Smooth muscle cell (in vitro differentiated cells): ENCODE measurements at regions not wholly inside any gene's neighbourhood (a gene's known extent, or its start where the extent isn't known, plus 50 kb on each side); places are given as distances from the start of the nearest gene placed in this dataset.

Experiments
- DNase-seq: peaks from one replicate; lab custom pipeline; 2025; ENCODE audit not compliant: unreplicated experiment; lab: John Stamatoyannopoulos, UW
- H2AFZ ChIP-seq: fragments of 200-600 bp; sonication (generic); 2 replicates; pipeline ENCODE4 v1.6.0; 2016; ENCODE audit warnings: antibody characterized with exemption, low read depth, mild to moderate bottlenecking
- H3F3A ChIP-seq: fragments of 200-600 bp; sonication (generic); 2 replicates; pipeline ENCODE4 v1.6.0; 2017; ENCODE audit warnings: antibody characterized with exemption, low read depth
- H3K27ac ChIP-seq: fragments of 200-600 bp; sonication (generic); 2 replicates; pipeline ENCODE4 v1.5.1; 2016; ENCODE audit warnings: low read depth, mild to moderate bottlenecking
- H3K27me3 ChIP-seq: fragments of 200-600 bp; sonication (generic); 2 replicates; pipeline ENCODE4 v1.6.1; 2016; ENCODE audit warnings: low read depth, mild to moderate bottlenecking
- H3K36me3 ChIP-seq: fragments of 200-600 bp; sonication (generic); 2 replicates; pipeline ENCODE4 v1.5.1; 2016; ENCODE audit warnings: low read depth
- H3K4me1 ChIP-seq: fragments of 200-600 bp; sonication (generic); 2 replicates; pipeline ENCODE4 v1.5.1; 2016; ENCODE audit warnings: low read depth
- H3K4me2 ChIP-seq: fragments of 200-600 bp; sonication (generic); 2 replicates; pipeline ENCODE4 v1.6.0; 2016; ENCODE audit warnings: mild to moderate bottlenecking
- H3K4me3 ChIP-seq: fragments of 200-600 bp; sonication (generic); 2 replicates; pipeline ENCODE4 v1.5.1; 2016; ENCODE audit warnings: mild to moderate bottlenecking
- H3K79me2 ChIP-seq: fragments of 200-600 bp; sonication (generic); 2 replicates; pipeline ENCODE4 v1.6.0; 2016; ENCODE audit warnings: low read depth, mild to moderate bottlenecking
- H3K9ac ChIP-seq: fragments of 200-600 bp; sonication (generic); 2 replicates; pipeline ENCODE4 v1.6.0; 2016; ENCODE audit warnings: low read depth
- H3K9me3 ChIP-seq: fragments of 200-600 bp; sonication (generic); replicated peaks from 2 replicates; pipeline ENCODE4 v1.5.1; 2016; ENCODE audit warnings: low read depth
- H4K20me1 ChIP-seq: fragments of 200-600 bp; sonication (generic); 2 replicates; pipeline ENCODE4 v1.6.0; 2016; ENCODE audit warnings: low read depth
- WGBS: methylation state at CpG from one replicate; pipeline ENCODE4 v1.1.7; 2016; ENCODE audit warnings: low lambda C conversion rate; 5-methylcytosine and 5-hydroxymethylcytosine counted together
- TF ChIP-seq, protein P1 (sequence below): fragments of 200-600 bp; sonication (generic); IDR thresholded peaks from 2 replicates; pipeline ENCODE4 v1.5.1; 2017; ENCODE audit warnings: borderline replicate concordance, mild to moderate bottlenecking, antibody characterized with exemption; ENCODE audit not compliant: insufficient read depth, poor library complexity, severe bottlenecking

DNA sequence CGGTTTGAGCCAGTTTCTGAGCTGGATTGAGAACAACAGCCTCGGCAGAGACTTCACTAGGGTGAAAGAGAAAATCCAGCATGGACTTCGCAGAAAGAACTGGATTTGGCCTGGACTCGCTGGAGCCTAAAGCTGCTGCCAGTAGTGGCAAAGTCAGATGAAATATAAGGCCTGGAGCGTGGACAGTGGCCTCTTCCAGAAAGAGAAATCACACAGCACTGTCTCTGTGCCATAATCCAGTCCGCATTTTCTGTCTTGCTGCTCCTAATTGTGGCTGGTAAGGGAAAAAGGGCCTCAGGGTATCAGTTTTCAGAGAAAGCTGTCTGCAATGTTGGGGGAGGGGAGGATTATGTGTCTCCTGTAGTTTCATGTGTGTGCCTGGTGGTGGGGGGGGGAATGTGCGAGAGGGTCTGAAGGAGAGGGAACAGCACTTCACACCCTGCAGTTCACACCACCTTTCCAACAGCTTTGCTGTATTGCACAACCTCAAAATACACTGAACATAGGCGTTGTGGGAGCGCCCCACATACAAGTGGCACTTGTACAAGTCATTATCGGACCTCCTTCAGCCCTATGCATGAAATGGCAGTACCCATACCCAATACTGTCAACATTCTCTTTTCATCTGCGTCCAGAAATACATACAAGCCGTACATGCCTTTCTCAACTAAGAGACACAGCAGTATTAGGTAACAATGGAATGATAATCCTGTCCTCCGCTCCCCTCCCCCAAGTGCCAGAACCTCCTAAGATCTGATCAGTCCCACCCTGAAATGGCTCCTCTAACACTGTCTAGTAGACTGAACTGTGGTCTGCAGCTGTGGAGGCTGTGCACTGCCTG lies 107.5 kb upstream of the ATF7IP start:
- no peaks in the 10 kb centered on the region for H4K20me1 ChIP-seq
- TF ChIP-seq, protein P1, sequence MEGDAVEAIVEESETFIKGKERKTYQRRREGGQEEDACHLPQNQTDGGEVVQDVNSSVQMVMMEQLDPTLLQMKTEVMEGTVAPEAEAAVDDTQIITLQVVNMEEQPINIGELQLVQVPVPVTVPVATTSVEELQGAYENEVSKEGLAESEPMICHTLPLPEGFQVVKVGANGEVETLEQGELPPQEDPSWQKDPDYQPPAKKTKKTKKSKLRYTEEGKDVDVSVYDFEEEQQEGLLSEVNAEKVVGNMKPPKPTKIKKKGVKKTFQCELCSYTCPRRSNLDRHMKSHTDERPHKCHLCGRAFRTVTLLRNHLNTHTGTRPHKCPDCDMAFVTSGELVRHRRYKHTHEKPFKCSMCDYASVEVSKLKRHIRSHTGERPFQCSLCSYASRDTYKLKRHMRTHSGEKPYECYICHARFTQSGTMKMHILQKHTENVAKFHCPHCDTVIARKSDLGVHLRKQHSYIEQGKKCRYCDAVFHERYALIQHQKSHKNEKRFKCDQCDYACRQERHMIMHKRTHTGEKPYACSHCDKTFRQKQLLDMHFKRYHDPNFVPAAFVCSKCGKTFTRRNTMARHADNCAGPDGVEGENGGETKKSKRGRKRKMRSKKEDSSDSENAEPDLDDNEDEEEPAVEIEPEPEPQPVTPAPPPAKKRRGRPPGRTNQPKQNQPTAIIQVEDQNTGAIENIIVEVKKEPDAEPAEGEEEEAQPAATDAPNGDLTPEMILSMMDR = no peak
- WGBS = 19% methylated on average over 13 of the region's 13 CpGs
- peak overlapping the region; percentile 99 for H3K27ac ChIP-seq
- H3K4me3 ChIP-seq = no peak overlapping the region
- peaks cover 30% of the 10 kb centered on the region for H3K4me1 ChIP-seq
- peak overlapping the region; percentile 20 for H3K4me2 ChIP-seq
- H3F3A ChIP-seq = peaks cover 45% of the 10 kb centered on the region
- DNase-seq = peak; percentile 65
- H3K27me3 ChIP-seq = no peaks in the 10 kb centered on the region
- no peaks in the 10 kb centered on the region for H3K36me3 ChIP-seq
- H2AFZ ChIP-seq = peak overlapping the region; percentile 53
- peak overlapping the region; percentile 64 for H3K9ac ChIP-seq
- no peaks in the 10 kb centered on the region for H3K79me2 ChIP-seq
- no peaks in the 10 kb centered on the region for H3K9me3 ChIP-seq

DNA sequence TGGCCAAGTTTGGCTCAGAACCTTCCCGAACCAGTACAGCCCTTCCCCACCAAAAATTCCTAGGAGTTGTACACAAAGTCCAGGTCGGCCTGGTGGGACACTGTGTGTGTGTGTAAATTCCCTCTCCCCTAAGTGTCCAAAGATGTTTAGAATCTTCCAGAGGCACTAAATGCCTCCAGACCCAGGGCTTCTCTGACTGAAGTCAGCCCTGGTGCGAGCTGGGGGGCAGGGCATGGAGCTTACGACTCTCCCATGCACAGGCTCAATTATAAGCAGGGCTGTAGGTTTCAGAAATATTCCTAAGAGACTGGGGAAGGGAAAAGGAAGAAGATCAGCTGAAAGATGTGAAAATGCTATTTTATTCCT lies 106.9 kb upstream of the ATF7IP start:
- Histone ChIP-seq H2AFZ (peak overlapping the region; percentile 53), H3K4me2 (peak overlapping the region; percentile 20), H3K27ac (peak overlapping the region; percentile 99), H3K27me3 (no peaks in the 10 kb centered on the region), H3K9ac (peak overlapping the region; percentile 29), H3F3A (peaks cover 45% of the 10 kb centered on the region), H4K20me1 (no peaks in the 10 kb centered on the region), H3K4me3 (no peak overlapping the region), H3K36me3 (no peaks in the 10 kb centered on the region), H3K9me3 (no peaks in the 10 kb centered on the region), H3K79me2 (no peaks in the 10 kb centered on the region), H3K4me1 (peaks cover 30% of the 10 kb centered on the region)
- no peak for DNase-seq
- TF ChIP-seq, protein P1 = no peak
- WGBS = 40% methylated on average over 4 of the region's 4 CpGs

GRCh38 chr12:14259481-14260010 lies 105.9 kb upstream of the ATF7IP start:
- no peak for DNase-seq
- Histone ChIP-seq H3K4me3 (no peak overlapping the region), H3K9ac (peak overlapping the region; percentile 68), H2AFZ (no peak overlapping the region), H3K27me3 (no peaks in the 10 kb centered on the region), H3K27ac (peak overlapping the region; percentile 93), H3K79me2 (no peaks in the 10 kb centered on the region), H4K20me1 (no peaks in the 10 kb centered on the region), H3K4me2 (no peak overlapping the region), H3K9me3 (no peaks in the 10 kb centered on the region), H3K4me1 (peaks cover 30% of the 10 kb centered on the region), H3K36me3 (no peaks in the 10 kb centered on the region), H3F3A (peaks cover 45% of the 10 kb centered on the region)
- TF ChIP-seq, protein P1 = no peak
- 85% methylated on average over 11 of the region's 11 CpGs for WGBS
